Astrocyte (in vitro differentiated cells and primary cell): ENCODE measurements at regions not wholly inside any gene's neighbourhood (a gene's known extent, or its start where the extent isn't known, plus 50 kb on each side); places are given as distances from the start of the nearest gene placed in this dataset.

Experiments used
- CTCF ChIP-seq: IDR thresholded peaks from 2 replicates; pipeline ENCODE4 v1.5.1; 2011; ENCODE audit warnings: low read depth, mild to moderate bottlenecking, inconsistent platforms, low read length, moderate library complexity; ENCODE audit not compliant: insufficient read depth
- EZH2 ChIP-seq: IDR thresholded peaks from 2 replicates; pipeline ENCODE4 v1.6.1; 2012; ENCODE audit warnings: mild to moderate bottlenecking, low read length, inconsistent platforms; ENCODE audit not compliant: insufficient read depth

DNA sequence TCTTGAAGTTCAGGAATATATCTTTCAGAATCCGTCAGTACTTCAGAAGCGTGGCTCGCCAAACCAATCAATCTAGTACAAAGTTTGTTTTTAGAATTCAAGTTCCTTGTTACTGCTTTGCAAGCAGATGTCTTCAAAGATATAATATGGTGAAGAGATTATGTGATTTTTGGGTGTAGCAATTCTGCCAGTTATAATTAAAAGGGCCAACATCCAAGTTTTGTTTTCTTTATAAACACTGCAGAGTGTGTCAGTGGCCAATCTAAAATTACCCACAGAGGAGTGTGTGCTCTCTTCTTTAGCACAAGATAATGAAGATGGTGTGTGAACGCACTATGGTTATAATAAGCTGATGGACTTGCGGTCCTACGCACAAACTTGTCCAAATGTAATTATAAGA lies 493.6 kb upstream of the MDFIC2 start:
- TF ChIP-seq CTCF = no peak
- TF ChIP-seq EZH2 = no peak
